ENCODE measurements at regions not wholly inside any gene's neighbourhood (a gene's known extent, or its start where the extent isn't known, plus 50 kb on each side); places are given as distances from the start of the nearest gene placed in this dataset.
"Not testable (repeated sequence)": the region's sequence is repeated elsewhere in the genome, so short reads cannot be mapped to it uniquely, and the experiment has no call there.

DNA sequence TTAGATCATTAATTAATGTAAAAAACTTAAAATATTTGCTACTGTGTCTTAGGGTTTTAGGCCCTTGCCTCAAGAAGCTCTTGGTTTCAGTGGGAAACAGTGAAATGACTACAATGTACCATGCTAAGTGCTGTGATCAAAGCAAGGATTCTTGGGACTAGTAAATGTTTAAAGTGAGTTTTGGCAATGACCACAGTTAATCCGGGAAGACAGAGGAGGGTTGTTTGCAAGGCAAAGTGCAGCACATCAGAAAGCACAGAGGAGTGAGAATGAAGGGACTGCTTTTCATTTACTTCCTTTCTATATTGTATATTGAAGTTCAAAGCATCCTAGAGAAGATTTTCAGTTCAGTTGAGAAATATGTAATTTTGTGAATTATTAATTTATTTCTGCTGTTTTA is 676.7 kb downstream of the SPATA31A6 start:
- TF ChIP-seq, protein P1, sequence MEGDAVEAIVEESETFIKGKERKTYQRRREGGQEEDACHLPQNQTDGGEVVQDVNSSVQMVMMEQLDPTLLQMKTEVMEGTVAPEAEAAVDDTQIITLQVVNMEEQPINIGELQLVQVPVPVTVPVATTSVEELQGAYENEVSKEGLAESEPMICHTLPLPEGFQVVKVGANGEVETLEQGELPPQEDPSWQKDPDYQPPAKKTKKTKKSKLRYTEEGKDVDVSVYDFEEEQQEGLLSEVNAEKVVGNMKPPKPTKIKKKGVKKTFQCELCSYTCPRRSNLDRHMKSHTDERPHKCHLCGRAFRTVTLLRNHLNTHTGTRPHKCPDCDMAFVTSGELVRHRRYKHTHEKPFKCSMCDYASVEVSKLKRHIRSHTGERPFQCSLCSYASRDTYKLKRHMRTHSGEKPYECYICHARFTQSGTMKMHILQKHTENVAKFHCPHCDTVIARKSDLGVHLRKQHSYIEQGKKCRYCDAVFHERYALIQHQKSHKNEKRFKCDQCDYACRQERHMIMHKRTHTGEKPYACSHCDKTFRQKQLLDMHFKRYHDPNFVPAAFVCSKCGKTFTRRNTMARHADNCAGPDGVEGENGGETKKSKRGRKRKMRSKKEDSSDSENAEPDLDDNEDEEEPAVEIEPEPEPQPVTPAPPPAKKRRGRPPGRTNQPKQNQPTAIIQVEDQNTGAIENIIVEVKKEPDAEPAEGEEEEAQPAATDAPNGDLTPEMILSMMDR (IDR thresholded peaks at IDR 0.05 in 8 of 11, conservative IDR thresholded peaks at IDR 0.05 in 3 of 11), result not testable (repeated sequence)
- TF ChIP-seq POLR2A, POLR2AphosphoS5 (IDR thresholded peaks at IDR 0.05): not testable (repeated sequence)

Data from spleen (tissue), 7 donors.